Neural cell (in vitro differentiated cells): ENCODE measurements at regions not wholly inside any gene's neighbourhood (a gene's known extent, or its start where the extent isn't known, plus 50 kb on each side); places are given as distances from the start of the nearest gene placed in this dataset.

Experiments used
- CTCF ChIP-seq: fragments of 450-650 bp; IDR thresholded peaks from 2 replicates; pipeline ENCODE4 v1.5.1; 2014; ENCODE audit warnings: antibody characterized with exemption, mild to moderate bottlenecking, moderate library complexity; ENCODE audit not compliant: poor library complexity, severe bottlenecking
- POLR2AphosphoS5 ChIP-seq: IDR thresholded peaks from 2 replicates; pipeline ENCODE4 v1.6.1; 2012
- RAD21 ChIP-seq: fragments of 450-650 bp; conservative IDR thresholded peaks from 2 replicates; pipeline ENCODE4 v1.6.1; 2014; ENCODE audit warnings: antibody characterized with exemption, mild to moderate bottlenecking, moderate library complexity
- REST ChIP-seq: IDR thresholded peaks from 2 replicates; pipeline ENCODE4 v1.6.1; 2012; ENCODE audit warnings: borderline replicate concordance

GRCh38 chr1:112828716-112829115 is 113.6 kb upstream of the PPM1J start:
- TF ChIP-seq CTCF (no peak), REST (no peak), POLR2AphosphoS5 (no peak), RAD21 (no peak)
